NCI-H1417 (cell line): ENCODE measurements at regions not wholly inside any gene's neighbourhood (a gene's known extent, or its start where the extent isn't known, plus 50 kb on each side); places are given as distances from the start of the nearest gene placed in this dataset.

Source experiments
- DNase-seq, 3 experiments: peaks; one replicate each; lab custom pipeline; 2025; lab: John Stamatoyannopoulos, UW

DNA sequence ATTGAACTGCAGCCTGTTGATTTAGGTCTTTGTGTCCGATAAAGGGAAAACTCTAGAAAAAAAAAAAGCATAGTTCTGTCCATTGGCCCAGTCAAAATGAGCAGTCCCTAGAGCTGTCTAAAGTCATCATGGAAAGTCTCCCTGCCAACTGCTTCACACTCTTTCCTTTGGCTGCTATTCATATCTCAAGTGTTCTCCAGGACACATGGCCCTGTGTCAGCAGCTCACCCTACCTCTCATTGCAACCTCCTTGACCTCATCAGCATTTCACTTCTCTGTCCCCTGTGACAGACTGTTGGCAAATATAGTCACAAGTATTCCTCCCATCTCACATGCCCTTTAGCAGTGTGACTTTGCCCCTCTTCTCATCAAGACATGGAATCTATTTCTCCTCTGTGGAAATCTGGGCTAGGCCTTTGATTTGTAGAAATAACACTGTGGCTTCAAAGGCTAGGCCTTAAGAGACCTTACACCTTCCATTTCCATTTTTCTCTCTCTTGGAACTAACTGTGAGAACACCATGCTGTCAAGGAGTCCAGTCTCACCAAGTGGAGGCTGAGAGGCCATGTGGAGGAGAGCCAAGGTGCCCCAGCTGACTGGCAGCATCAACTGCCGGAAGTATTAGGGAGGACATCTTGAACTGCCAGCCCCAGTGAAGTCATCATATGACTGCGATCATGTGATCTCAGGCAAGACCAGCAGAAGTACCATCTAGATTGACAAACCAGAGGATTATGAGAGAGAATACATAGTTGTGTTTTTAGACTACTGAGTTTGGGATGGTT, 149.4 kb upstream of the TARS1 start:
- no peak for DNase-seq

DNA sequence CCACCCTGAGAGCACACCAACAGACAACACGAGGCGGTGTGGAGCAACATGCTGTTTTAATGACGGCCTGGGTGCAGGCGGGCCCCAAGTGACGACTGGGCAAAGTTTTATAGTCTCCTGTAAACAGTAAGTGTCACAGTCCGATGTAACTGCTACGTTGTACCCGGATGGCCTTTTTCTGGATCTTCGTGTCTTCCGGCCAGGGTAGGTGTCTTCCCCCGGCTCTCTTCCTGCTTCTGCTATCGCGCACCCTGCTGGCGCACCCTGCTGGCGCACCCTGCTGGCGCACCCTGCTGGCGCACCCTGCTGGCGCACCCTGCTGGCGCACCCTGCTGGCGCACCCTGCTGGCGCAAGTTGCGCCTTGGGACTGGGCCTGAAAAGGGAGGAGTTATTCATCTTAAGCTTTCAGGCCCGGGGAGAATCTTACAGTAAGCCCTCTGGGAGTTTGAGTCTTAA, 143.0 kb upstream of the TARS1 start:
- DNase-seq, result no peak

DNA sequence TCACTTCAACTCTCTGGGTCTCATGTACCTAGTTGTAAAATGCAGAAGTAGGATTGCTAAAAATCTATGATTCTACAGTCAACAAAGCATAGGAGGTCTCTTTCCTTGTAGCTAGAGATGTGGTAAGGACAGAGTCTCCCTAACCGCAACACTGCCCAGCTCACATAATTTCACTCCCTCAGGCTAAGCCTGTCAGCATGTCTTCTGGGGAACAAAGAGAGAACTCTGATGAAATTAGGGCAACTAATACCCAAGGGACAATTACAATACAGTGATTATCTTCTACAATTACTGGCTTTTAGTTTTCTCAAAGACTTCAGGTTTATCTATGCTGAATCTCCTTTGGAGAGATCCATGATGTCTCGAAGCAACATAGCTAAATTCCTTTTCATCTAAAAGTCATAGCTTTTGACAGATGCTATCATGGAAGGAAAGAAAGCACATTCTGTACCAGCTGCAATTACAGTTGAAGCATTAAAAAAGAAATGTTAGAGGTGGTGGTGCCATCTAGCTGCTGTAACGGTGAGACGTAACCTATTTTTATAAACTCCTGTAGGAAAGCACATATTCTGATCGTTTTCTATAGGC, 141.1 kb upstream of the TARS1 start:
- DNase-seq, result peak in 1 of 3 experiments; percentile 64

DNA sequence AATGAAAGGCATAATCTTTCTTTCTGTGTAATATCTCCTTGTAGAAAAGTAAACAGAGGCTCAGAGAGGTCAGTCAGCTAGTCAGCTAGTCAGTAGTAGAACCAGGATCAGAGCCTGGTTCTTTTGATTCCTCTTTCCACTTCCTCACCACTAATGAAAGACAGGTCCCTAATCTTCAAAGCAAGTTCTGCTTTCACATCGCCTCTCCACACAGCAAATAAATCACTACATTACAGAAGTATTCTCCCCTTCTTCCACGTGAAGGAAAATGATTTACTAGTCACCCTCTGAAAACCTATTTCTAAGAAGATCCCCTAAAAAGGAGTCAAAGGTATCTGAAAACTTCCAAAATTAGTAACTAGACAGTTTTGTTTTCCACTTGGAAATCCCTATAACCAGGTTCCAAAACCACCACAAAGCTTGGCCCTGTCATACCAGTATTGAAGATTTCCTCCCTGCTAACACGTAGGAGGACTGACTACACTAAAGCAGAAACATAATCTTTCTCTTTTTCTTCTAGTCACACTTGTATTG, 140.5 kb upstream of the TARS1 start:
- no peak for DNase-seq

DNA sequence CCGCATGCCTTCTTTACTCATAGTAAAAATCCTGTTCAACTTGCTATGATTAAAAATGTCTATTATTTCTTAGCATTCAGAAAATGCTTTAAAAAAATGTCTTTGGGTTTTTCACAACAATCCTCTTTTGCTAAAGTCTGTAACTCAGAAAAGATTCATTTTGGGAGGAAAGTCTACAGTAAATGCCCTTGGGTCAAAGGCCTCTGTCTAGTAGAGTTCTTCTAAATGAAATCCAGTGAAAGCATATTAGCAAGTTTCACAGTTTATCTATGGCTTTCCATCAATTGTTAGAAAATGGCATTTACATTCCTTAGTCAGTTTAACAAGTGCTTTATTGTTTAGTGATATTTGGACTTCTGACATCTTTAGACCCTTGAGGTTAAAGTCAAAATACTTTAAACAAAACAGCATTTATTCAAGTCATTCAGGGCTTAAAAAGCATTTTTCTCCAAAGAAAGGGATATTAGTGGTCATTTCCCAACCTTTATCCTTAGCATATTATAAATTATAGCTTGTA, 137.1 kb upstream of the TARS1 start:
- DNase-seq, result no peak

DNA sequence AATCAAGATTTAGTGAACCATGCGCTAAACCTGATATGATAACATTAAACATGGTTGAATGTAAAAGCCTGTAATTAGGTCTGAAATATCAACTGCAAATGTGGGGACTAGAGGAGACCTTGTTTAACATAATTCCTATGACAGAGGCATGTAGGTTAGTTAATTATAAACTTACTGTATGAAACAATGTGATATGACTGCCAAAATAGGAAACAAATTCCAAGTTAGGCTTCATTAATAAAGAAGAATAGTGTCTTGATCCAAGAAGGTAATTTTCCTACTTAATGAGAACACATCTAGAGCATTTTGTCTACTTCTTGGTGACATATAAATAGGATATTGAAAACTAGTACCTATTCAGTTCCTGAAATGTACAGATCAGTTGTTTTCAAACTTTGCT, 136.2 kb upstream of the TARS1 start:
- DNase-seq, result no peak

DNA sequence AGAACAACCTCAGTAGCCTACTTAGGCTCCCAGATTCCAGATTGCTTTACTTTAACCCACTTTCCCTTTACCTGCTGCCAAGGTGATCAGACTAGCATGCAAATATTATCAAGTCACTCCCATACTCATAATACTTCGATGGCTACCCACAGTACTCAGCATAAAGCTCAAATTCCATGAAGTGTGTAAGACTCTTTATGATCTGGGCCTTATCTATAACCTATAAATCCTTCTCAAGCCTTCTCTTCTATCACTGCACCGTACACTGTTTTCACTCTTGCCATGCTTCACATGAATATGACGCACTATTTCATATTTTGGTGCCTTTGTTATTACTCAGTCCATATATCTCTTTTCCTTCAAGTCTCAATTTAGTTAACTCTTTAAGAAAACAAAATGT, 135.2 kb upstream of the TARS1 start:
- no peak for DNase-seq

DNA sequence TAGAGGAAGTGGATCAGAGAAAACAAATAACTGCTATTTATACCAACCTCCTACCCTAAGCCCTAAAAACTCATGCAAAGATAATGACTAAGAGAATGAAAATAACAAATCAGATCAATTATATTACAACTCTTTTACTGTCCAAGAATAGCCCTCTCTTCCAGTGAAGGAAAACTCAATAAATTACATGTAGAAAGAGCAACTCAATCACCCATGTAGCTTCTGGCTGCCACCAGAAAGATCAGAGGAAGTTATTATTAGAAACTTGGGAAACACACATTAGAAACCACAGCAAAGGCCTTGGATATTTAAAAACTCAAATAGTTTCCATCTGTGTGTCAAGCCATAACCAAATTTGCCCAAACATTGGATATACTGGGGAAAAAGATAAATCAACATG, 134.0 kb upstream of the TARS1 start:
- DNase-seq, result no peak

DNA sequence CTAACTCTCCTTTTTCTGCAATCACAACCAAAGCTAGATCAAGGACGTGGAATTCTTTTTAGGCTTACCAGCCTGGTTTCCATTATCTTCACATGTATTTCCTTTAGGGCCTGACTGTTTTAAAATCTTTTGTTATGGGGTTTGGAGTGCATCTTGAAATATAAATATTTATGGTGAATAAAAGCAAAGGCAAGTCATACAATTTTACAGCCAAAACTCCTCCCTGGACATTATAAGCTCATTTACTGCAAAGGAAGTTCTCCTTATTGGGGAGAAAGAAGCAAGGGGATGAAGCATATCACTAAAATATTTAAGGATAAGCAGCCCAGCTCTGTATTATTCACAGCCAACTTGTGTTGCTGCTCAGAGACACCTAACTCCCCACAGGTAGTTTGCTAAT, 132.2 kb upstream of the TARS1 start:
- no peak for DNase-seq

DNA sequence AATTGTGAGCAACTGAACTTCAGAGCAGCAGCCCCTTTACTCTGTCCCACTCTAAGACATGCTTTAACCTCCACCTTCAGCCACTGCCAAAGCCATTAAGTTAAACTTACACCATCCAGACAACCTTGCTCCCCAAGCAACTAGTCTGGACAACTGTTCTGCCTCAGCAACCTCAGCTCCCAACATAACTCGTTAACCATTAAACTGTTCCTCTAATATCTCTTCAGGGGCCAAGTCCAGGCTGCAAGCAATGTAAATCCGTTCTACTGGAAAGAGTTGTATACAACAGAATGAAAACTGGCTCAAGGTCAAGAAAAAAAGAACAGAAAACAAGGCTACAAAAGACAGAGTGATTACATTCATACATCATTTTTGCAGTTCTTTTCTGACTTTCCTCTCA, 131.7 kb upstream of the TARS1 start:
- DNase-seq, result no peak

DNA sequence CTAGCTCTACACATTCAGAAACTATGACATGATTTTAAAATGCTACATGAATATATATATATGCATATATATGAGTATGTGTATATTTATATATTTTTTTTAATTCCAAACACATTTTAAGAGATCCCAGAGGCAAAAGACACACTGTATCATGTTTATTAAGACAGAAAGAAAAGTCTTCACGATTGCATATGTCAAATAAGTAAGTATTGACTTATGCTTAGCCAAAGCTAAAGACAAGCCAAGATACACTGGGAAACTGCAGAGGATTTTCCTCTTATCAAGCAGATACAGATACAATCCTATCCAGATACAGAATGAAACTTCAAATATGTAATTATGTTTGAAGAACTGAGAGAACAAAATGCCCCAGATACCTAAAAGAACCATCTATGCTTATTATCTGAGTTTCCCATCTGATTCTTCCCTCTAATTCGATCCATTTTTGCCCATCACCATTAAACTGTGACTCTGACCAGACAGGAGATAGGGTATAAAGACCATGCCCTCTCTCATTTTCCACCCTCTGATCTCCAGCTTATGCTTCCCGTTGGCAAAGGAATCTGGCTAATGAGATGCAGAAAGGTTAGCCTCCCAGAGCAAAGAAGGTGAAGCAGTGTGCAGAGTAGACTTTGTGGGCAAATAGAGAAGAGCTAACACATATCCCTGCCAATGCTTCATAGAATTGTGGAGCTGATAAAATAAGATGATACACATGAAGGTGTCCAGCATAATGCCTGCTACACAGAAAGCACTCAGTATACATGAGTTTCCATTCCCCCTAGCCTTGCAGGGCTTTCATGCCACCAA, 131.0 kb upstream of the TARS1 start:
- DNase-seq, result no peak

DNA sequence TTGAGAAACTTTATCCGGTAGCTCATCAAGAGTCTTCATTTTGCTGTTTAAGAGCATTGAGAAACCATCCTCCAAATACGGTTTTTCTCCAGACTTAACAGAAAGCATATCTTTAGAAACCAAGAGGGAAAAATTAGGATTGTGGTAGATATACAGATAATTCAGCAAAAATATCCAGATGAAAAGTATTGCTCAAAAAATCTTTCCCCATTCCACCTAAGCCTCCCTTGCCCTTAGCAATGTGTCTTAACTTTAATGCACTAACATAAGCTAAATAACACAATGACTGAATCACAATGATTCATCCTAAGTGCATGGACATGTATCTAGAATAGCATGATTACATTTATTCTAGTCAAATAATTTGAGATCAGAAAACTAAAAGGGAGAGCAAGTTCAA, 130.3 kb upstream of the TARS1 start:
- no peak for DNase-seq

DNA sequence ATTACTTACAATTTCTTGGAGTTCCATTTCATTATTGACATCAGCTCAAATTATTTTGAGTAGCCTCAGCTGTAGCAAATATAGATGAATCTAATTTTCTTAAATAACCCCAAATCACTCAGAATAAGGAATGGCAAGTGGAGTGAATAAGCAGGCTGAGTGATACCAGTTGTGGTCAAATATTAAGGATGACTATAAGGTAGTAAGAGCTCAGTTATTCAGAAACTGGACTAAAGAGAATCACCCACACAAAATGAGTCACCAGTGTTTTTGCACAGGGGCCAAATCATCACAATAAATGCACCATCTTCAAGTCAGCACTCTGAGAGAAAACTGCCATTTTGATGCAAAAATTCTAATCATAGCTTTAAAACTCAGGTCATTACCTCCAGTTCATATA, 128.9 kb upstream of the TARS1 start:
- DNase-seq, result no peak

DNA sequence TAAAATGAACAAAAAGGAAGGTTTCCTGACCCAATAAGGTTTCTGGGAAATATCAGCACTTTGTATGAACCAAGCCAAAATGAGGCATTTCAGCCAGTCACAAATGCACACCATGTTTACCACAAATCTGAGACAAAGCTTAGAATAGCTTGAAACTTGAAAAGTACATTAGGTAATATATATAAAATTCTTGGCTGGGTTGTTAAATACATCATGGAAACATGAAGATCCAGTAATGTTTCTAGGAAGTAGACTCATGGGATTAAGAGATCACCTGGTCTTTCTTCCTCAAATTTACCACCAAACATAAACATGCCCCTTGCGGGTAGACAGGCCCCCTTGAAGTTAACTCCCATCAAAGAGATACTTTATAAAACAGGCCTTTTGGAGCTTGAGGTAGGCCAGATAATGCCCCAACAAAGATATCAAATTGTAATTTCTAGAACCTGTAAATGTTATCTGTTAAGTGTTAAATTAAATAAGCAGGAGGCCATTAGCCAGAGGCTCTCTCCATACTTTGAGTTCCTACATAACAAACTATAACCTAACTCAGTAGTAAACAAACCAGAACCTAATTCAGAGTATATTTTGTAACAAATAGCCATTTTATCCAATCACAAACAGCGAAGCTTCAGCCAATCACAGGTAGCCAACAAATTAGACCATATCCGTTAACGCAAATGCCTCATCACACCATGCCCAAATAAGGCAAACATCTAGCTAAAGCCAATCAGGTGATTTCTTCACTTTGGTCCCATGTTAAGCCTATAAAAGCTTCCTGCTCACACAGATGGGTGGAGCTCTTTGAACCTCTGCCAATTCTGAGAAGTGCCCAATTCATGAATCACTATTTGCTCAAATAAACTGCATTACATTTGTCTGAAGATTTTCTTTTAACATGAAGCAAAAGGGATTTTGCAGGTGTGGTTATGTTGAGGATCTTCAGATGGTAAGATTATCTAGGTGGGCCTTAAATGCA, 127.9 kb upstream of the TARS1 start:
- no peak for DNase-seq

DNA sequence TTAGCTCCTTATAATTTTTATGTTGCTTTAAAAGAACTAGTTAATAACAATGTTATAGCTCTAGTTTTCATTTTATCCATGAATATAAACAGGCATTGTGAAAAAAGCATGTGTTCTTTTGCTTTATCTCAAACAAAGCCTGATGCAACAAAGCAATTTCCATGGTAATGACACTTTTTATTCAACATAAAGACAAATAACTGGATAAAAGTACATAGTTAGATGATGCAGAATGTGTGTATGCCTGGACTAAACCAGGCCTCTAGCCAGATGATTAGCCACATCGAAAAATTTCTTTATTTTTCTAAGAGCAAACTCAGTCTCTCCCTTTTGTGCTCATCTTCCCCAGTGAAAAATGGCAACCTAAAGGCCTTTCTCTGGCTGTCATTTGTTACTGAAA, 125.6 kb upstream of the TARS1 start:
- no peak for DNase-seq

DNA sequence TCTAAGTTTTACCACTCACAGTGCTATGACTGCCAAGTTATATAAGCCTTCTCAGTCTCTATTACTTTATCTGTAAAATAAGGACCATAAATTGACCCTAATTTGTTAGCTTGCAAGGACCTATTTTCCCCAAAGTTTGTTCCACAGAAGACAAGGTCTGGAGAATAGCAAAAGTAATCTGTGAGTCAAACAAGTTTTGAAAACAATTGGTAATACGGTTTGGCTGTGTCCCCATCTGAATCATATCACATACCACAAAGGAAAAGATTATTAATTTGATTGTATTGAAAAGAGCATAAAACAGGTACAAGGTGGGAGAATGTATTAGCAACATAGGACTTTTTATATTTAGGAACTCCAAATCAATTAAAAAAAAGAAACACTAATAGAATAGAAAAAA, 124.0 kb upstream of the TARS1 start:
- DNase-seq, result no peak

DNA sequence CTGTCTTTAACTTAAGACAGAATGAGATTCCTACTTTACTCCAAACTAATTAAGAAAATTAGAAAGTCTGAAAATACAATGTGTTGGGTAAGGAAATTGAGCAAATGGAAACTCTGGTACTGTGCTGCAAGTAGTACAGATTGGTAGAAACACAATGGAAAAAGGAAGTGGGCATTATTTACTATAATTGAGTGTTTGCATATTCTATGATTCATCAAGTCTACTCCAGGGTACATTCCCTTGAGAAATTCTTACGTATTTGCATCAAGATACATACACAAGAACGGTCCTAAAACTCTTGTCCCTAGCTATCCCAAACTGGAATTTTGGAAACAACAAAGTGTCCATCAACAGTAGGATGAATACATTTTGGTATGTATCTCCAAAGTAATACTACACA, 123.5 kb upstream of the TARS1 start:
- no peak for DNase-seq

DNA sequence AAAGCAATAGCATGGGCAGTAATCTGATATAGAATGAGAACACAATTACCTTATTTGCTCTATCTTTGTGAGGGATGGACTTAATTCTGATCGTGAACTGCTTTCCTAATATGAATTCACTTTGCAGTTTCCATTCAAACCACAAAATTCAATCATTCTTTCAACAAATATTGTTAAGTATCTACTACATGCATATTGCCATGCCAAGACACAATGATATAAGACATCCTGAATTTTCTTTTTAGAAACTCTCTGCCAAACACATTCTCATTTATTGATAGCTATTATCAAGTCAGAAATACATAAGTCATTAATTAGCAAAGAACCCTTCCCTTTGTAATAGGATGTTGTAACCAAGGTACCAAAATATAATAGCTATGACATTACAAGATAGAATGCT, 121.6 kb upstream of the TARS1 start:
- DNase-seq, result no peak

DNA sequence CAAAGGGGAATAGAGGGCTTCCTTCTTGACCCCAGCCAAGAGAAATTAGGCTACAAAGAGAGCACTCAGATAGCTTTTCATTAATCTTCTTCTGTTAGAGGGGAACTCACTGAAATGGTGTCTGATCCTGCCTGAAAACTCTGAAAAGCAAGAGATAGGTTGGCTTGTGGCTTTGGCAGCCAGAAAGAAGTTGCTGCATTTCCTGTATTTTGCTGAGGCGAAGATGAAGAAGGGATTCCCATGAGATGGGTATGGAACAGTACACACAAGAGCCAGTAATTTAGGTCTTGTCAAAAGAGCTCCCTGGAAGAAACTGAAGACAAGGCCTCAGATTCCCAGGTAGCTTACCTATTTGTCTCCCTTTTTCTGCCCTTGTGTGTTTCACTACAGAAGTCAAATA, 120.9 kb upstream of the TARS1 start:
- no peak for DNase-seq

DNA sequence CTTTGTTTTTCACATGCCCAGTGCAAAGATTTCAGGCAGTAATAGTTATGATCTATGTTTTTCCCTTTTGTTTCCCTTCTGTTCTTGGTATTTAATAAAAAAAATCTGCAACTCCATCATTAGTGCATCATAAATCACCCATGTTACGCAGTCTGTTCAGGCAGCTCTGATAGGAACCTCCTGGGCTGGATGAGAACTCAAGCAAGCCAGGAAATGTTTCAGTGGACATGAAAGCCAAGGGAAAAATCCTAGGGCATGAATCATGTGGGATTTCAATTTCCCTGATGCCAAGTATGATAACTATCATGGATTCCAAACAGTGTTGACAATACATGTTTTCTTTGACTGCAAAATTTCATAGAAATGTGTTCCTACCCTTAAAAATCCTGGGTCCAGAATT, 119.7 kb upstream of the TARS1 start:
- no peak for DNase-seq

DNA sequence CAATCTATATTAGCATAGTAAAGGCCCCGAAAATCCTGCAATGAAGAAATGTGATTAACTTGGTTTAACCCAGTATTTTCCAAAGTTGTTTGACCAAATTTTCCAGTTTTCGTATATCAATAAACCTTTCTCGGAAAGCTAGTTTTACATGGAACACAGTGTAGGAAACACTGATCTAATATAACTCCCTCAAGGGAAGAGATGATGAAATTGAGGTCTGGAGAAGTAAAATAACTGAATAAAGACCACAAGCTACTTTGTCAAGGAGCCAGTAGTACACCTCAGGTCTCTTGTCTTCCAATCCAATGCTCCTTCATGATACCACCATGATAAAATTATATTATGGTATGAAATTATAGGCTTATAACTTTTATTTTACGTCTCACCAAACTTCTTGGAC, 118.1 kb upstream of the TARS1 start:
- no peak for DNase-seq
